ENCODE measurements at regions not wholly inside any gene's neighbourhood (a gene's known extent, or its start where the extent isn't known, plus 50 kb on each side); places are given as distances from the start of the nearest gene placed in this dataset.

DNA sequence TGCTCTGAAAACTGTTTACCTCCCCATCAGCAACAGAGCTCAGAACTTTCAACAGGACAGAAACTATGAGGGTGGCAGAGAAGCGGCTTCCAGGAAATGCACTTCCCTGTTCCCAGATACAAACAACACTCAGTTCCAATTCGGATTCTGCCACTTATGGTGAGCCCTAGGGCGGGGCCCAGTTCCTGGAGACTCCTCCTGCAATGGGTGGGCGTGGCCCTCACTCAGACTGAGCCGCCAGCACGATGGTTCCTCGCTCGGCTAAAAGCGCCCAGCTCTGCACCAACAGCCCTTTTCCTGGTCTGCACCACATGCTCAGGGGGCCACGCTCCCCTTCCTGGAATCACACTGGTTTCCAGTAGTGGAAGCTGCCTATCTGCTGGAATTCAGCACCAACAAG lies 314.1 kb downstream of the CTTN start:
- no peak for DNase-seq

- no peak for DNase-seq
Measured at GRCh38 chr11:70713086-70713835, 314.9 kb downstream of the CTTN start.

GRCh38 chr11:70713988-70714665 lies 315.8 kb downstream of the CTTN start:
- no peak for DNase-seq

DNA sequence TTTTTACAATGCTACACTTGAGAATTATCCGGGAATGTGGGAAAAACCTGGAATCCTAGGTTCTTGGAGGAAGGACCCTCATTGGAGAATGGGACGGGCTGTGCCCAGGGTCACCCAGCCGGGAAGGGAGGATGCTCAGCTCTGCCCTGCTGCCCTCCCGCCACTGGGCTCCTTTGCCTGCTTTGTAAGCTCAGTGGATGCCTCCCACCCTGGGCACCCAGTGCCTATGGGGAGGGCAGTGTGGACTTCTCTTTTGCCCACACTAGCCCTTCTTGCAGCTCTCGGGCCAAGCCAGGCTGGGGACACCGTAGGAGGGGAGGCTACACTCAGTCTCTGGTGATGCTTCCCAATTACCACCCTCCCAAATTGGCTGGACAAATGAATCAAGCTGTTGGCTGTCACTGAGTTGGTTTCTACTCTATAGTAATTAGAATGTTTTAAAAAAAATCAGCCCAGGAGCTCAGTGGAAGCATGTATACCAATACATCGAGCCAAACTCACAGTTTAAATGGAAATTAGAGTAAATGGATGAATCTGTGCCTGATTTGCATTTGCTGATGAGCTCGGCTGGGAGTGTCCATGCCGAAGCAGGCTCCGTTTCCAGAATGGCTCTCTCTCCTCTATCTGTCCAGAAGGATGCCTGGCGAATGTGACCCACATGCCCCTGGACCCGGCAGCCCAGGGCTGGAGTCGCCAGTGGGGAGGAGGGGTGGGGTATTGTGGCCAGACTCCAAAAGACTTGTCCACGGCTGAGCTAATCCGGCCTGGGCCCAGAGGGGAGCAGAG lies 317.0 kb downstream of the CTTN start:
- DNase-seq: no peak

GRCh38 chr11:70716216-70716615 lies 317.9 kb downstream of the CTTN start:
- DNase-seq: no peak

- peak; percentile 1 for DNase-seq
Measured at GRCh38 chr11:70716986-70717775, 318.9 kb downstream of the CTTN start.

GRCh38 chr11:70717936-70718595 lies 319.7 kb downstream of the CTTN start:
- no peak for DNase-seq

- DNase-seq: no peak
Measured at GRCh38 chr11:70719516-70719915, 321.2 kb downstream of the CTTN start.

- DNase-seq: no peak
Measured at GRCh38 chr11:70720281-70720680, 322.0 kb downstream of the CTTN start.

DNA sequence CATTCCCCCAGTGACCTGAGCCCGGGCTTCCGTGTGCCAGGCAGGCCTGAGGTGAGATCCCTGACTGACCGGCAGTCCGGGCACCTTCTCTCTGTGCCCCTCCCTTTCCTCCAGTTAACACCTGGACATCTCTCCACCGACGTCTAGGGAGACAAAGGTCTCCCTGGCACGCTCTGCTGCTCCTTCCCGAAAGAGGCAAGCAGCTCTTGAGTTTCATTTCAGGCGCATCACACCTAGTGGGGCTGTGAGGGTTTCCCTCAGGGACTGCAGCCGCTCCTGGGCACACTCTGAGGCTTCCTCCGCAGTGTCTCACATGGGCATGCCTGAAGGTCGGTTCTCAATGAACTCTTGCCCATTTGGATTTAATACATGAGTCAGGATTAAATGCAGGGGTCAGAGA lies 322.7 kb downstream of the CTTN start:
- DNase-seq: no peak

DNA sequence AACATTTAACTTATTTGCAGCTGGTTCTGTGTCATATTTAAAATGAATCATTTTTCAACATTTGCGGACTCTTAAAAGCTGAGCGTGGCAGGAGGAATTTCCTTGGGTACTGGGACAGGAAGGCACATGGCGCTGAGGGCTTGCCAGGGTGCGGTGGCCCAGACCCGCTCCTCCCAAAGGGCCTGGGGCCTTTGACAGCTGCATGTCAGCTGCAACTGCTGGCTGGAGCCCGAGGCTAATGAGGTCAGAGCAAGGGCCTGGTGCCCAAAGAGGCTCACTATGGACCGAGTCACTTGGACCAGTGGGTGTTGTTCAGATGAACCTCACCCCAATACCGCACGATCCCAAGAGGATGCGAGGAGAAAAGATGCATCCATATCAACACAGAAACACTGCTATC lies 326.9 kb downstream of the CTTN start:
- DNase-seq: no peak

GRCh38 chr11:70725739-70726138 lies 327.4 kb downstream of the CTTN start:
- DNase-seq: no peak

DNA sequence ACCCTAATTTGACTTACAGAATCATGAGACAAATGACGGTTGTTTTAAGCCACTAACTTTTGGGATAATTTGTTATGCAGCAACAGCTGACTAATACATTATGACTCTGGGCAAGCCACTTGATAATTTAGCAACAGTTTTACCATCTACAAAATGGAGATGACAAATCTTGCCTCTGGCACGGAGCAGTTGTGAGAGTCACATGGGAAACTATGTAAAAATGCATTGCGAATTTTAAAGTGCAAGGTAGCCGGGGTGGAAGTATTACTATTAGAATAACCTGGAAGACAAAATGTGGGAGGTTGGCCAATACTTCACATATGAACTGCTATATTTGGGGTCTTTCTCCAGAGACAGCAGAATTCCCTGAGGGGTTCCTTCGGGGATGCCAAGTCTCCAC lies 328.7 kb downstream of the CTTN start:
- DNase-seq: no peak

- no peak for DNase-seq
Measured at GRCh38 chr11:70727899-70728620, 329.7 kb downstream of the CTTN start.

- no peak for DNase-seq
Measured at GRCh38 chr11:70729949-70730348, 331.6 kb downstream of the CTTN start.

DNA sequence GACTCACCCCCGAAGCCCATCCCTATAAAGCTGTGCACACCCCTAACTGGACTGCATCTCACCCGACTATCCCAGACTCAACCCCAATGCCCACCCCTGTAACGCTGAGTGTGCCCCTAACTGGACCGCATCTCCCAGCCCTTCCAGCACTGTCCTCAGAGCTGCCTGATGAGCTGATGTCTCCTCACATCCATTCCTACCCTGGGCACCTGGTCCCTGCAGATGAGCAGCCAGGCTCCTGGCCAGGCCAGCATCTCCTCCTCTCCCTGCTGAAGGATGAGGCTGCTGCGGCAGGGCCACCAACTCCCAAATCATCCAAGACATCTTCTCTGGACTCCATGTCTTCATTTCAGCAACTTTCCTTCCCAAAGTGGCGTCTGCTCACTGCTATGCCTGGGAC lies 332.1 kb downstream of the CTTN start:
- DNase-seq: no peak

DNA sequence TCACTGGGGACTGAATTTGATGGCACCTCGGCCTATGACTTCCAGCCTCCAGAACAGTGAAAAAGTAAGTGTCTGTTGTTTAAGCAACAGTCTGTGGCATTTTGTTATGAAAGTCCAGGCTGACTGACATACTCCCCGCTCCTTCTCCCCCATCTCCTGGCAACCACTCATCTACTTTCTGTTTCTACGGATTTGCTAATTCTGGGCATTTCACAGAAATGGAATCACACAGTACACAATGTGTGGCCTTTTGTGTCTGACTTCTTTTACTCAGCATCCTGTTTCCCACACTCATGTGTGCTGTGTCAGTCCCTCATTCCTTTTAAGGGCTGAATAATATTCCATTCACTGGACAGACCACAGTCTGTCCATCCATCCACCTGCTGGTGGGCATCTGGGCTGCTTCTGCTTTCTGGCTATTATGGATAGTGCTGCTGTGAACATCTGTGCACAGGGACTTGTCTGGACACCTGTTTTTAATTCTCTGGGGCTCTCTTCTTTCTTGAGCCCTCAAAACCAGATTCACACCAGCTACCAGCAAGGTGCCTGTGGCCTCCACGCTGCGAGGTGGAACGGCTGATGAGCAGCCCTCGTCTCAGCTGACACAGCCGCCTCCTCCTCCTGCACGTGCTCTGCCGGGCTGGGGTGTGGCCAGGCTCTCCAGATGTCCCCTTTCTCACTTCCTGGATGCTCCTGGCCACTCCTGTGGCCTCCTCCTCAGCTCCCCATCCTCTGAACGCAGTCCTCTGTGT lies 333.1 kb downstream of the CTTN start:
- DNase-seq: no peak

GRCh38 chr11:70732023-70732880 lies 333.9 kb downstream of the CTTN start:
- no peak for DNase-seq

- no peak for DNase-seq
Measured at GRCh38 chr11:70732881-70733196, 334.5 kb downstream of the CTTN start.
